Activated T-helper 1 cell treated with anti-CD3 and anti-CD28 coated beads, Interleukin-12 subunit alpha, Interleukin-12 subunit beta, Interleukin-2, Interleukin-4 antibody, amounts not matched to agents 30 ng/mL and 10 ng/mL and 1 ng/mL, durations not matched to agents 14 hours and 24 hours and 36 hours (primary cell): ENCODE measurements at regions not wholly inside any gene's neighbourhood (a gene's known extent, or its start where the extent isn't known, plus 50 kb on each side); places are given as distances from the start of the nearest gene placed in this dataset.

ENCODE experiments used
- DNase-seq: peaks from one replicate; pipeline ENCODE4 v3.0.0; 2021; ENCODE audit warnings: low spot score
- H3K27ac Mint-ChIP-seq: one replicate; pipeline ENCODE4 v1.8.0; 2021; ENCODE audit warnings: mild to moderate bottlenecking, mixed read lengths
- H3K27me3 Mint-ChIP-seq: one replicate; pipeline ENCODE4 v1.8.0; 2022; ENCODE audit warnings: mild to moderate bottlenecking, moderate library complexity, mixed read lengths; ENCODE audit not compliant: insufficient read depth
- H3K36me3 Mint-ChIP-seq: one replicate; pipeline ENCODE4 v1.8.0; 2021; ENCODE audit warnings: low read depth, mixed read lengths
- H3K4me1 Mint-ChIP-seq: one replicate; pipeline ENCODE4 v1.8.0; 2021; ENCODE audit warnings: low read depth, mixed read lengths
- H3K4me3 Mint-ChIP-seq: one replicate; pipeline ENCODE4 v1.8.0; 2021; ENCODE audit warnings: mild to moderate bottlenecking, moderate library complexity, mixed read lengths
- H3K9me3 Mint-ChIP-seq: one replicate; pipeline ENCODE4 v1.8.0; 2021; ENCODE audit warnings: mixed read lengths
- intact Hi-C: fragments of 100-400 bp; cut with micrococcal nuclease; formaldehyde crosslinking; loops from one replicate; pipeline ENCODE4 v1.15.1; 2024

DNA sequence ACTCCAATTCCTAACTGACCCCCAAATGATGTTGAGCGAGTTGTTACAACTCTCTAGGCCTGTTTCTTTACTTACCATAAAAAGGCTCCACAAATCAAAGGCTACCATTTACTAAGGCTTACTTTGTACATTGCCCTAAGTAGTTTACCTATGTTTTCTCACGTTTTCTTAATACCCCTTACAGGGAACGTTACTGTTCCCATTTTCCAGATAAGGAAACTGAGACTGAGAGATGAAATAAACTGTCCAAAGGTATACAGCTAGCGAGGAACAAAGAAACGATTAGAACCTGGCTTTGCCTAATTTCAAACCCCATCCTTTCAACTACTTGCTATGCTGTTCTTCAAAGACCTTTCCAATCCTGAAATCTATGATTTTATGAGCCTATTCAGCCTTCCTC is 74.8 kb upstream of the SPTBN1 start:
- H3K9me3 Mint-ChIP-seq, result no peaks in the 10 kb centered on the region
- no peaks in the 10 kb centered on the region for H3K36me3 Mint-ChIP-seq
- no peak overlapping the region for H3K27ac Mint-ChIP-seq
- no peak overlapping the region for H3K4me3 Mint-ChIP-seq
- peaks cover 7% of the 10 kb centered on the region for H3K27me3 Mint-ChIP-seq
- no peaks in the 10 kb centered on the region for H3K4me1 Mint-ChIP-seq
- intact Hi-C loops, result no loop called here
- no peak for DNase-seq

DNA sequence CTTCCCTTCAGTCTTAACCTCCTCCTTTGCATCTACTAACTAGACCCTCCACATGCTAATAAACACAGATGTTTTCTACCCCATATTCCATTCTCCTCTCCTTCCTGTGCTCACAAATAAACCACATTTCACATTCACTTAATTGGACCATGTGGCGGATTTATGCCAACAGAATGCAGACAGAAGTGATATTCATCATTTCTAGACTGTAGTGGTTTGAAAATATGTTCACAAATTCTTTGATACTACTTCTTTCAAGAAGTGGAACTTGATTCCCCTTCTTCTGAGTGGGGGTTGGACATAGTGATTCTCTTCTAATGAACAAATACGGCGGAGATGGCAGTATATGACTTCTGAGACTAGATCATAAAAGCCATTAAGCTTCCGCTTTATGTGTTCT is 73.5 kb upstream of the SPTBN1 start:
- peaks cover 7% of the 10 kb centered on the region for H3K27me3 Mint-ChIP-seq
- H3K27ac Mint-ChIP-seq, result no peak overlapping the region
- no peaks in the 10 kb centered on the region for H3K9me3 Mint-ChIP-seq
- no peaks in the 10 kb centered on the region for H3K4me1 Mint-ChIP-seq
- H3K4me3 Mint-ChIP-seq, result no peak overlapping the region
- intact Hi-C loops, result no loop called here
- DNase-seq, result no peak
- no peaks in the 10 kb centered on the region for H3K36me3 Mint-ChIP-seq

- no peak overlapping the region for H3K27ac Mint-ChIP-seq
- no peak overlapping the region for H3K4me3 Mint-ChIP-seq
- peaks cover 7% of the 10 kb centered on the region for H3K27me3 Mint-ChIP-seq
- H3K36me3 Mint-ChIP-seq, result no peaks in the 10 kb centered on the region
- DNase-seq, result no peak
- intact Hi-C loops, result no loop called here
- no peaks in the 10 kb centered on the region for H3K4me1 Mint-ChIP-seq
- H3K9me3 Mint-ChIP-seq, result no peaks in the 10 kb centered on the region
Measured at GRCh38 chr2:54384301-54385203, 71.6 kb upstream of the SPTBN1 start.

DNA sequence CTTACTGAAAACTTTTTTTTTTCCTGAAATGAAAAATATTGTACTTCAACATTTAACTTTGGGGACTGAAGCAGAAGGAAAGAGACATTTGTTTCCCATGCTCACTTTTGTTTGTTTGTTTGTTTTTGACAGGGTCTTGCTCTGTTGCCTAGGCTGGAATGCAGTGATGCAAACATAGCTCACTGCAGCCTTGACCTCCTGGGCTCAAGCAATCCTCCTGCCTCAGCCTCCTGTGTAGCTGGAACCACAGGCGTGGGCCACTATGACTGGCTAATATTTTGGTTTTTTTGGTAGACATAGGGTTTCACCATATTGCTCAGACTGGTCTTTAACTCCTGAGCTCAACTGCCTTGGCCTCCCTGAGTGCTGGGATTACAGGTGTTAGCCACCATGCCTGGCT is 70.9 kb upstream of the SPTBN1 start:
- Mint-ChIP-seq H3K9me3 (no peaks in the 10 kb centered on the region), H3K4me1 (no peaks in the 10 kb centered on the region), H3K27me3 (peaks cover 7% of the 10 kb centered on the region), H3K27ac (no peak overlapping the region), H3K4me3 (no peak overlapping the region), H3K36me3 (no peaks in the 10 kb centered on the region)
- no peak for DNase-seq
- intact Hi-C loops, result no loop called here

- intact Hi-C loops, result no loop called here
- no peaks in the 10 kb centered on the region for H3K36me3 Mint-ChIP-seq
- no peak for DNase-seq
- no peak overlapping the region for H3K4me3 Mint-ChIP-seq
- H3K27ac Mint-ChIP-seq, result no peak overlapping the region
- H3K27me3 Mint-ChIP-seq, result peaks cover 6% of the 10 kb centered on the region
- H3K4me1 Mint-ChIP-seq, result no peaks in the 10 kb centered on the region
- no peaks in the 10 kb centered on the region for H3K9me3 Mint-ChIP-seq
Measured at GRCh38 chr2:54386585-54386984, 69.5 kb upstream of the SPTBN1 start.

- DNase-seq, result no peak
Measured at GRCh38 chr2:54387059-54387991, 68.8 kb upstream of the SPTBN1 start.

GRCh38 chr2:54388076-54388475 is 68.1 kb upstream of the SPTBN1 start:
- intact Hi-C loops, result no loop called here
- H3K9me3 Mint-ChIP-seq, result no peaks in the 10 kb centered on the region
- no peak overlapping the region for H3K4me3 Mint-ChIP-seq
- H3K27me3 Mint-ChIP-seq, result peaks cover 6% of the 10 kb centered on the region
- DNase-seq, result no peak
- no peak overlapping the region for H3K27ac Mint-ChIP-seq
- H3K4me1 Mint-ChIP-seq, result no peaks in the 10 kb centered on the region
- no peaks in the 10 kb centered on the region for H3K36me3 Mint-ChIP-seq

More at GRCh38 chr2:54387059-54387991, 68.8 kb upstream of the SPTBN1 start:
- intact Hi-C loops, result no loop called here
- Mint-ChIP-seq H3K27me3 (peaks cover 6% of the 10 kb centered on the region), H3K4me1 (no peaks in the 10 kb centered on the region), H3K9me3 (no peaks in the 10 kb centered on the region), H3K27ac (no peak overlapping the region), H3K4me3 (no peak overlapping the region), H3K36me3 (no peaks in the 10 kb centered on the region)

DNA sequence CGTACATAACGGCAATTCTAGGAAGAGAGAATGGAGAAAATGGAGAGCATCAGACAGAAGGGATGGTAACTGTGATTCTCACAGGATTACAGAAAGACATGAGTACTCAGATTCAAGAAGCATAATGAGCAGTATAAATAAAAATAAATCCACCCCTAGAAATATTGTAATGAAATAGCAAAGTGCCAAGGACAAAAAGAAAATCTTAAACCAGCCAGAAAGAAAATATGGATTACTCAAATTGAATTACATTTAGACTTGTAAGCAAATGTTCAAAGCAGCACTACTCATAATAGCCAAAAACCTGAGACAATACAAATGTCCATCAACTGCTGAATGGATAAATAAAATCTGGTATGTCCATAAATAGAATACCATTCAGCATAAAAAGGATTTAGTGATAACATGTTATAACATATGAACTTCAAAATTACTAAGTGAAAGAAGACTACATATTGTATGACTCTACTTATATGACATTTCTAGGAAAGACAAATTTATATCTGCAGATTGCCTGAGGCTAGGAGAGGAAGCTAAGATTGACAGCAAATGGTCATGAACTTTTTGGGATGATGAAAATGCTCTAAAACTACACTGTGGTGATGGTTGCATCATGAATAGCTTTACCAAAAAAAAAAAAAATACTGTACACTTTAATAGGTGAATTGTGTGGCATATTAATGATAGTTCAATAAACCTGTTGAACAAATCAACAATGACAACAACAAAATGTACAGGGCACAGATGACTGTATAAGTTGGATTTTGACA is 63.4 kb upstream of the SPTBN1 start:
- Mint-ChIP-seq H3K4me3 (no peak overlapping the region), H3K27me3 (peaks cover 3% of the 10 kb centered on the region), H3K9me3 (no peaks in the 10 kb centered on the region), H3K36me3 (no peaks in the 10 kb centered on the region), H3K4me1 (peaks cover 10% of the 10 kb centered on the region), H3K27ac (no peak overlapping the region)
- no peak for DNase-seq
- intact Hi-C loops, result no loop called here

- H3K9me3 Mint-ChIP-seq, result no peaks in the 10 kb centered on the region
- H3K27me3 Mint-ChIP-seq, result peaks cover 3% of the 10 kb centered on the region
- peaks cover 10% of the 10 kb centered on the region for H3K4me1 Mint-ChIP-seq
- peak overlapping the region; percentile 4 for H3K4me3 Mint-ChIP-seq
- H3K36me3 Mint-ChIP-seq, result no peaks in the 10 kb centered on the region
- DNase-seq, result no peak
- H3K27ac Mint-ChIP-seq, result peak overlapping the region; percentile 77
- intact Hi-C loops, result no loop called here
Measured at GRCh38 chr2:54394392-54394791, 61.7 kb upstream of the SPTBN1 start.

- no peak for DNase-seq
- H3K9me3 Mint-ChIP-seq, result no peaks in the 10 kb centered on the region
- intact Hi-C loops, result no loop called here
- no peak overlapping the region for H3K4me3 Mint-ChIP-seq
- H3K27me3 Mint-ChIP-seq, result peaks cover 1% of the 10 kb centered on the region
- H3K27ac Mint-ChIP-seq, result no peak overlapping the region
- no peaks in the 10 kb centered on the region for H3K36me3 Mint-ChIP-seq
- peaks cover 10% of the 10 kb centered on the region for H3K4me1 Mint-ChIP-seq
Measured at GRCh38 chr2:54396107-54396506, 60.0 kb upstream of the SPTBN1 start.

DNA sequence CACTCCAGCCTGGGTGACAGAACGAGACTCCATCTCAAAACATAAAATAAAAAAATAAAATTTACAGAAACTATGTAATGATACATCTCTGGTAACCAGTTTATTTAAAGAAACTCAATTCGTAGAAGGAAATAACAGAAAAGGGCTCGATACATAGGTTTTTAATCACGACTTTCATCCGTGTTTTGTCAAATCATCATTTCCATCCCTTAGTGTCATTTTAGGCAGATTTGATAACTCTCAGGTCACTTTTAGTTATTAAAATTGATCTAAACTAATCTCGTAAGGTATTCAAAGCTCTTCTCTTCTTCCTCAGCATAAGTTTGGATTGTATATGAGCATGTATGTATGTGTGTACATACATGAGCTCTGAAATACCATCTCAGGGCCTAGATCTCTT is 59.3 kb upstream of the SPTBN1 start:
- H3K4me1 Mint-ChIP-seq, result peaks cover 10% of the 10 kb centered on the region
- no peaks in the 10 kb centered on the region for H3K36me3 Mint-ChIP-seq
- no peak overlapping the region for H3K27ac Mint-ChIP-seq
- H3K27me3 Mint-ChIP-seq, result no peaks in the 10 kb centered on the region
- intact Hi-C loops, result no loop called here
- no peaks in the 10 kb centered on the region for H3K9me3 Mint-ChIP-seq
- no peak for DNase-seq
- no peak overlapping the region for H3K4me3 Mint-ChIP-seq

- Mint-ChIP-seq H3K4me3 (no peak overlapping the region), H3K4me1 (peaks cover 10% of the 10 kb centered on the region), H3K9me3 (no peaks in the 10 kb centered on the region), H3K27me3 (no peaks in the 10 kb centered on the region), H3K27ac (no peak overlapping the region), H3K36me3 (no peaks in the 10 kb centered on the region)
- DNase-seq, result no peak
- intact Hi-C loops, result no loop called here
Measured at GRCh38 chr2:54397426-54397825, 58.7 kb upstream of the SPTBN1 start.
